GM12872 (cell line): ENCODE measurements at regions not wholly inside any gene's neighbourhood (a gene's known extent, or its start where the extent isn't known, plus 50 kb on each side); places are given as distances from the start of the nearest gene placed in this dataset.

Experiments used
- TF ChIP-seq, protein P1 (sequence below): IDR thresholded peaks from 3 replicates; pipeline ENCODE4 v1.5.1; 2011; ENCODE audit warnings: low read depth, mild to moderate bottlenecking, low read length, moderate library complexity; ENCODE audit not compliant: insufficient read depth

DNA sequence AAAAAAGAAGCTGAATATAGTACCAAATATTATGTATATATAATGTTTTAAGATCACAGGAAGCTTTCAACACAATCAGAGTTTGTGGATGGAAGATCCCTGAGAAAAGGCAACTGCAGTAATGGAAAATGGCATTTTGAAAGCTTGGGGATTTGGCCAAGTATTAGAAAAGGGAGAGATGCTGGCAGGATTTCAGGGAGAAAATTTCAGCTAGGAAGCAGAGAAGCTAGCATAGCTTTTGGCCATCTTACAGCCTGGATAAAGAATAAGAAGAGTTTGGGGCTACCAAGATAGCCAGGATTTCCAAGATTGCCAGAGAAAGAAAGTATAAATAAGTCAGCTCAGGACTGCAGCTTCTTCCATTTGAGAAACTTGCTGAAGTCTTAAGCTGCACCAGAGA, 440.8 kb upstream of the LUZP2 start:
- TF ChIP-seq, protein P1, sequence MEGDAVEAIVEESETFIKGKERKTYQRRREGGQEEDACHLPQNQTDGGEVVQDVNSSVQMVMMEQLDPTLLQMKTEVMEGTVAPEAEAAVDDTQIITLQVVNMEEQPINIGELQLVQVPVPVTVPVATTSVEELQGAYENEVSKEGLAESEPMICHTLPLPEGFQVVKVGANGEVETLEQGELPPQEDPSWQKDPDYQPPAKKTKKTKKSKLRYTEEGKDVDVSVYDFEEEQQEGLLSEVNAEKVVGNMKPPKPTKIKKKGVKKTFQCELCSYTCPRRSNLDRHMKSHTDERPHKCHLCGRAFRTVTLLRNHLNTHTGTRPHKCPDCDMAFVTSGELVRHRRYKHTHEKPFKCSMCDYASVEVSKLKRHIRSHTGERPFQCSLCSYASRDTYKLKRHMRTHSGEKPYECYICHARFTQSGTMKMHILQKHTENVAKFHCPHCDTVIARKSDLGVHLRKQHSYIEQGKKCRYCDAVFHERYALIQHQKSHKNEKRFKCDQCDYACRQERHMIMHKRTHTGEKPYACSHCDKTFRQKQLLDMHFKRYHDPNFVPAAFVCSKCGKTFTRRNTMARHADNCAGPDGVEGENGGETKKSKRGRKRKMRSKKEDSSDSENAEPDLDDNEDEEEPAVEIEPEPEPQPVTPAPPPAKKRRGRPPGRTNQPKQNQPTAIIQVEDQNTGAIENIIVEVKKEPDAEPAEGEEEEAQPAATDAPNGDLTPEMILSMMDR, result no peak

DNA sequence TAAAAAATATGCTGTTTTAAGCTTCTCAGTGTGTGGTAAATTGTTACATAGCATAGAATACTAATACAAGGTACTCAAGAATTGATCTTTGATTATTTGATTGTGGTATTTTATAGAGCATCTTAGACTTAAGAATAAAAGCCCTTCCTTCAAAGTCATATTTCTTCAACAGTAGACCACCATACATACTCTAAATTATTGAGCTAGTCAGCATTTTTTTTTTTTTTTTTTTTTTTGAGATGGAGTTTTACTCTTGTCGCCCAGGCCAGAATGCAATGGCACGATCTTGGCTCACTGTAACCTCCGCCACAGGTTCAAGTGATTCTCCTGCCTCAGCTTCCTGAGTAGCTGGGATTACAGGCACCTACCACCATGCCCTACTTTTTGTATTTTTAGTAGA, 436.7 kb upstream of the LUZP2 start:
- TF ChIP-seq, protein P1, result no peak

DNA sequence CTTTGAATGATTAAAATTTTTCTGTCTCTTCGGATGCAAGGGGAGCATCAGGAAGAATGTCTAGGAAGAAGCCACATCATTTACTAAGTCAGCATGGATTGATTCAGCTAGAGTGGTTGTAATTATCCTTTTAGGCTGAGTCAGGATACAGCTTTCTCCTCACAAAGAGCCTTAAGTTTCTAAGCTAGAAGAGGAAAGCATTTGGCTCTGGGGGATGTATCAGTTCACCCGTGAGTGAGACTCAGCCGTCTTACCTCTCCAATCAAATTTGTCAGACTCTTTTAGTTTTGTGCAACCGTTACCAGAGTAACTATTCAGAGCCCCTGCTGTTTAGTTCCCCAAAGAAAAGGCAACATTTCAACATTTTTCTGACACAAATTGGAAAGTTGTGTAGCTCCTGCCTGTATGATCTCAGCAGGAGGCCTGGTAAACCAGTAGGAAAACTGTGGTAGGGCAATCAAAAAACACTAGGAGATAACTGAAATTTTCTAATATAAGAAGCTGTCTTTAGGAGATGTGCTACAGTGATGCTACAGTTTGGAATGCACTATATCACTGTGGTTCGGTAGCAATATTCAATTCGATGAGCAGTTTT, 432.4 kb upstream of the LUZP2 start:
- TF ChIP-seq, protein P1, result no peak

DNA sequence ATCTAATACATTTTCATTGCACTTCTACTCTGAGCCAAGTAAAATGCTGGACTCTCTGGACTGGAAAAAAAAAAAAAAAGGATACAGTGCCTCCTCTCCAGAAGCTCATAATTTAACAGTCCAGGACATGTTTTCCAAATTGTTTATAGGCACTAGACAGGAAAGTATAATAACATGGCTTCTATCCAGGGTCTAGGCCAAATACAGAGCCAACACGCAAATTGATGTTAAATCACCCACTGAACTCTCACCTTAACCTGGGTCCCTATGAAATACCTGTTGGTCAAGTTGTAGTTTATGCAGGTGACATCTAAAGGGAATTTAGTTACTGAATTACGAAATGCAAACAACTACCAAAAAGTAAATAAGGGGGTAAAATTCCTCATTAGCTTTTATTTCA, 428.7 kb upstream of the LUZP2 start:
- TF ChIP-seq, protein P1, result no peak

DNA sequence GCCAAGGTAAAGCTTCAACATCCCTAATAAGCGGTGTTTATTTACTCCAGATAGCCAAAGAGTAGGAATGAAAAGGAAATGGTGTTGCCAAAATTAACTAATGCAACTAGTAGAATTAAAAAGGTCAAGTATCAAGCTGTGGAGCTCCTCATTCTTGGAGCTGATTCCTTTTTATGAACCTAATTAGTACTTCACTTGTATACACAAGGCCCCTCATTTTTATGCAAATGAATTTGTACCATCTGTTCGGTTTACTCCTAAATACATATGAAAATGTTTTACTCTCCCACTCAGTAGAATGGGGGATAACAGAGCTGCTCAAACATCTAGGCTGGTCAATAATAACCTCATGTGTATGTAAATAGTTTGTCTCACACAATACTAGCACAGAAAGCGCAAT, 426.4 kb upstream of the LUZP2 start:
- TF ChIP-seq, protein P1, result no peak

DNA sequence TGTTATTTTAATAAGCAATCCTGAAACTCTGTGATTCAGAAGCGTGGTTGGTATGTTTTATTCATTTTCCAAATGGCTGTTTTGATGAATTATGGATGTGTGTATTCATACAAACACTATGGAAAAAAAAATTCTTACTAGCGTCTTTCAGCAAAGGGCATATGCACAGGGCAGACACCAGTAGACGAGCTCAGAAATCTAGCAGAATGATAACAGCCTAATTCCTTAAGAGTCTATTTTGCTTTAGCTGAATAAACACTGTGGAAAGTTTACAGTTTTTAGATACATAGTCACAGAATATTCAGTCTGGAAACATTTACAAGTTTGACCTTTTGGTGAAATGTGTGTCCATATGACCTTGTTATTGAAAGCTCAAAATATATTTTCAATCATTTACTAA, 418.8 kb upstream of the LUZP2 start:
- TF ChIP-seq, protein P1, result no peak

DNA sequence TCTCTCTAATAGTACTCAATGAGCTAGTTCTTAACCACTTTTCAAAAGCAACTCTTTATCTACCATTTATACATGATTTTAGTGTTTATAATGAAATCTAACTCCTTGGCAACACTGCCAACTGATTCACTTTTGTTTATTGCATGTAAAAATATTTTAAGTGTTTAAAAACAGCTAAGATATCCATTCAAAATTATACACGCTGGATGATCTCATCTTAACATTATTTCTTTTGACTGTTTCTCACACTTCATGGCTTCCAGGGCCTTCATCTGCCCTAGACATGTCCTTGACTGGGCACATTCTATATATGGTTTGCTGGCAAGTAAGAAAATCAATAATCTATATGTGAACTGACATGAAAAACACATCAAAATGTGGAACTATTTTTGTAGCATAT, 414.6 kb upstream of the LUZP2 start:
- TF ChIP-seq, protein P1, result no peak
